ENCODE measurements at regions not wholly inside any gene's neighbourhood (a gene's known extent, or its start where the extent isn't known, plus 50 kb on each side); places are given as distances from the start of the nearest gene placed in this dataset.
"Not testable (repeated sequence)": the region's sequence is repeated elsewhere in the genome, so short reads cannot be mapped to it uniquely, and the experiment has no call there.

DNA sequence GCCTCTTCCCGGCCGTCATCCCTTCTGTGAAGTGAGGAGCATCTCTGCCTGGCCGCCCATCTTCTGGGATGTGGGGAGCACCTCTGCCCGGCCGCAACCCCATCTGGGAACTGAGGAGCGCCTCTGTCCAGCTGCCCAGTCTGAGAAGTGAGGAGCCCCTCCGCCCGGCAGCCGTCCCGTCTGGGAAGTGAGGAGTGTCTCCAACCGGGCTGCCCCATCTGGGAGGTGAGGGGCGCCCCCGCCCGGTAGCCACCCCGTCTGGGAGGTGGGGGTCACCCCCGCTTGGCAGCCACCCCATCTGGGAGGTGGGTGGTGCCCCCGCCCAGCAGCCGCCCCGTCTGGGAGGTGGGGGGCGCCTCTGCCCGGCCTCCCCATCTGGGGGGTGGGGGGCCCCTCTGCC, 142.3 kb downstream of the LAS1L start:
- Histone ChIP-seq H4K20me1 (ENCODE audit: insufficient read depth) (no peaks in the 10 kb centered on the region), H3K4me3 (IDR thresholded peaks at IDR 0.05; ENCODE audit: insufficient read depth, low read depth, low read length) (no peak overlapping the region)
- TF ChIP-seq, protein P1, sequence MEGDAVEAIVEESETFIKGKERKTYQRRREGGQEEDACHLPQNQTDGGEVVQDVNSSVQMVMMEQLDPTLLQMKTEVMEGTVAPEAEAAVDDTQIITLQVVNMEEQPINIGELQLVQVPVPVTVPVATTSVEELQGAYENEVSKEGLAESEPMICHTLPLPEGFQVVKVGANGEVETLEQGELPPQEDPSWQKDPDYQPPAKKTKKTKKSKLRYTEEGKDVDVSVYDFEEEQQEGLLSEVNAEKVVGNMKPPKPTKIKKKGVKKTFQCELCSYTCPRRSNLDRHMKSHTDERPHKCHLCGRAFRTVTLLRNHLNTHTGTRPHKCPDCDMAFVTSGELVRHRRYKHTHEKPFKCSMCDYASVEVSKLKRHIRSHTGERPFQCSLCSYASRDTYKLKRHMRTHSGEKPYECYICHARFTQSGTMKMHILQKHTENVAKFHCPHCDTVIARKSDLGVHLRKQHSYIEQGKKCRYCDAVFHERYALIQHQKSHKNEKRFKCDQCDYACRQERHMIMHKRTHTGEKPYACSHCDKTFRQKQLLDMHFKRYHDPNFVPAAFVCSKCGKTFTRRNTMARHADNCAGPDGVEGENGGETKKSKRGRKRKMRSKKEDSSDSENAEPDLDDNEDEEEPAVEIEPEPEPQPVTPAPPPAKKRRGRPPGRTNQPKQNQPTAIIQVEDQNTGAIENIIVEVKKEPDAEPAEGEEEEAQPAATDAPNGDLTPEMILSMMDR (conservative IDR thresholded peaks at IDR 0.05; ENCODE audit: low read depth, low read length), result no peak

DNA sequence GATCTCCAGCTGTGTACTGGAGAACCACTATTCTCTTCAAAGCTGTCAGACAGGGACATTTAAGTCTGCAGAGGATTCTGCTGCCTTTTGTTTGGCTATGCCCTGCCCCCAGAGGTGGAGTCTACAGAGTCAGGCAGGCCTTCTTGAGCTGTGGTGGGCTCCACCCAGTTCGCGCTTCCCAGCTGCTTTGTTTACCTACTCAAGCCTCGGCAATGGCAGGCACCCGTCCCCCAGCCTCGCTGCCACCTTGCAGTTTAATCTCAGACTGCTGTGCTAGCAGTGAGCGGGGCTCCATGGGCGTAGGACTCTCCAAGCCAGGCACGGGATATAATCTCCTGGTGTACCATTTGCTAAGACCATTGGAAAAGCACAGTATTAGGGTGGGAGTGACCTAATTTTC, 145.5 kb downstream of the LAS1L start:
- not testable (repeated sequence) for H3K4me3 ChIP-seq (IDR thresholded peaks at IDR 0.05; ENCODE audit: insufficient read depth, low read depth, low read length); H3K4me1 ChIP-seq (ENCODE audit: low read depth, poor library complexity, severe bottlenecking); H3K36me3 ChIP-seq (ENCODE audit: insufficient read depth); H2AFZ ChIP-seq (ENCODE audit: low read depth); H3K79me2 ChIP-seq (ENCODE audit: insufficient read depth, low read depth); H3K27ac ChIP-seq; H3K27me3 ChIP-seq (ENCODE audit: insufficient read depth, low read depth); H4K20me1 ChIP-seq (ENCODE audit: insufficient read depth); H3K4me2 ChIP-seq; H3K9ac ChIP-seq

More for the DNA sequence above, 142.3 kb downstream of the LAS1L start:
- H3K4me1 ChIP-seq (ENCODE audit: low read depth, poor library complexity, severe bottlenecking), result no peaks in the 10 kb centered on the region
- H3K27me3 ChIP-seq (ENCODE audit: insufficient read depth, low read depth), result no peaks in the 10 kb centered on the region
- no peaks in the 10 kb centered on the region for H3K79me2 ChIP-seq (ENCODE audit: insufficient read depth, low read depth)
- H3K27ac ChIP-seq, result no peak overlapping the region
- H3K9ac ChIP-seq, result no peak overlapping the region
- no peak overlapping the region for H2AFZ ChIP-seq (ENCODE audit: low read depth)
- H3K36me3 ChIP-seq (ENCODE audit: insufficient read depth), result no peaks in the 10 kb centered on the region
- no peak overlapping the region for H3K4me2 ChIP-seq
